GM21423 (cell line): ENCODE measurements at regions not wholly inside any gene's neighbourhood (a gene's known extent, or its start where the extent isn't known, plus 50 kb on each side); places are given as distances from the start of the nearest gene placed in this dataset.

Experiments used
- ATAC-seq: cut with Tn5 transposase; IDR thresholded peaks from one replicate; pipeline ENCODE4 v1.9.1; 2021; ENCODE audit warnings: mild to moderate bottlenecking, moderate library complexity; ENCODE audit not compliant: unreplicated experiment

- no peak for ATAC-seq
These were observed 52.5 kb upstream of the C9orf72 start for GRCh38 chr9:27625751-27626150.

DNA sequence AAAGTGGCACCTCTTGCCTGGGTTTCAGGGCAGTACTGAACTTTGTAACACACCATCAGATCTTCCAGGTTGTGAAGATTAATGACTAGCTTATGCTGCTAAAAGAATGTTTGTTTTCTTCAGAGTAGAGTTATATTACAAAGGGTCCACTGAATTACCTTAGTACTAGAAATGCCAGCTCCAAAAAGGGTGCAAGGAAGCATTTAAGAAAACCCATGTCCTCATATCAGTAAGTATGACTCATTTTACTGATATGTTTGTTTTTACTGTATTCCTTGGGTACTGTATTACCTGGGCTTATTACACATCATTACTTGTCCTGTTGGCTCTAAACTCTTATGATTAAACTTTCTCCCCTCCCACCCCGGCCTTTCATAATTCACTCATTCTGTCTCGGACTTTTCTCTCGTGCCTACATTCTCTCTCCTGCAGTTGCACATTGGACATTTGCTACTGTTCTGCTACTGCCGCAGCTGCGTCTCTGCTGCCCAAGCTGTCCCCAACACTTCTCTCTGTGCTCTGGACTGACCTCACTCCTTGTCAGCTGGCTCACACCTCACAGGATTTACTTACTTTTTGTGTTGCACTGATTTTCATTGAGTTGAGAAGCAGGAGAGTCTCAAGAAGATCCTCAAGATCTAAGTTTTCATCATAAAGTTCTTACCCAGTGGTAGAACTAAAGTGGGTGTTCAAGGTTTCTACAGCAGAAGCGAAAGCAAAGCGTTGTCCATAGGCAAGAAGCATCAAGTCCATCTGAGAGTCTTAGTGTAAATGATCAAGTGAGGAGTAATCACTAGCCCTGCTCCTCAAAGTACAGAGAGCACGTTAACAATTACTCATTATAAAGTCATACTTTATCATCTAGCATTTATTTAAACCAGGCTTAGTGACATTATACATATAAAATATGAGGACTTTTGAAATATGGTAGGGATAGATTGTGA is 53.2 kb upstream of the C9orf72 start:
- ATAC-seq: no peak

DNA sequence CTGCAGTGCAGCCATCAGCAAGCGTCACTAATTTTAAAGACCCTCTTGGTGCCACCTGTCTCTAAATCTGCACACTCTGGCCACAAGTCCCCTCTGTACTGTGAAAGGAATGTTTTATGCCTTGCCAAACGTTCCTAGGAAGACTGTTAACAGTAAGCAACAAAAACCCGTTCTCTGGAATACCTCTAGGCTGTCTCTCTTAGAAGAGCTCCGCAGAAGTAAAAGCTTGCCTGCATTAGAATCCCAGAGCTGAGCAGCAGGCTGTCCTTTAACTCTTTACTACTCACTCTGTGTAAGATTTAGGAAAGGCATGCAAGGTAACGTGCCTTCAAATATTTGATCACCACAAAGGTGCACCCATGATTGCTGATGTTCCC is 53.9 kb upstream of the C9orf72 start:
- no peak for ATAC-seq

GRCh38 chr9:27628311-27628710 is 55.0 kb upstream of the C9orf72 start:
- ATAC-seq: no peak

- ATAC-seq: no peak
These were observed 56.1 kb upstream of the C9orf72 start for GRCh38 chr9:27629425-27629824.

DNA sequence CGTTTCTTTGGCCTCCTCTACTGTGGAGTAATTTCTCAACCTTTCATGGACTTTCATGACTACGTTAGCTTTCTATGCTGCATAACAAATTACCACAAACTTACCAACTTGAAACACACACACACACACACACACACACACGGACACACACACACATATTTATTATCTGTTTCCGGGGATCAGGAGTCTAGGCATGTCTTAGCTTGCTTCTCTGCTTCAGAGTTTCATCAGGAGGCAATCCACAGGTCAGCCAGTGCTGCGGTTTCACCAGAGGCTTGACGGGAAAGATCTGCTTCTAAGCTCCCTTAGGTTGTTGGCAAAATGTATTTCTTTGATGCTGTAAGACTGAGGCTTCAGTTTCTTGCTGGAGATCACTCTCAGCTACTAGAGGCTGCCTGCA is 59.0 kb upstream of the C9orf72 start:
- no peak for ATAC-seq

- no peak for ATAC-seq
These were observed 60.5 kb upstream of the C9orf72 start for GRCh38 chr9:27633764-27634163.

- no peak for ATAC-seq
These were observed 61.6 kb upstream of the C9orf72 start for GRCh38 chr9:27634879-27635278.

DNA sequence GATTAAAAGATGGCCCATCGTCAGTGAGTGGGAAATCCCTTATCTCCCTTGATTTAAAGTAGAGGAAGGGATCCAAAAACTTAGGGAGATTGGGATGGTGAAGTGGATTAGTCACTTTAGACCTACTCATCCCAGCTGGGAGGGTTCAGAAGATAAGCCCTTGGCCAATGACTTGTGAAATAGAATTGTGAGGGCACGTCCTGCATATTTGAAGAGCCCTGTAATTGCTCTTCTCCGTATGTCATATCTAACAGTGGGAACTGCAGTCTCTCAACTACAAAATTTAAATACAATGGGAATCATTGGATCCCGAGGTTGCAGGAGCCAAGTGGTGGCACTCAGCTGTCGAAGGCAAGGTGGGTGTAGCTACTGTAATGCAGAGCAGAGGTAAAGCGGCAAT is 65.4 kb upstream of the C9orf72 start:
- ATAC-seq: no peak

DNA sequence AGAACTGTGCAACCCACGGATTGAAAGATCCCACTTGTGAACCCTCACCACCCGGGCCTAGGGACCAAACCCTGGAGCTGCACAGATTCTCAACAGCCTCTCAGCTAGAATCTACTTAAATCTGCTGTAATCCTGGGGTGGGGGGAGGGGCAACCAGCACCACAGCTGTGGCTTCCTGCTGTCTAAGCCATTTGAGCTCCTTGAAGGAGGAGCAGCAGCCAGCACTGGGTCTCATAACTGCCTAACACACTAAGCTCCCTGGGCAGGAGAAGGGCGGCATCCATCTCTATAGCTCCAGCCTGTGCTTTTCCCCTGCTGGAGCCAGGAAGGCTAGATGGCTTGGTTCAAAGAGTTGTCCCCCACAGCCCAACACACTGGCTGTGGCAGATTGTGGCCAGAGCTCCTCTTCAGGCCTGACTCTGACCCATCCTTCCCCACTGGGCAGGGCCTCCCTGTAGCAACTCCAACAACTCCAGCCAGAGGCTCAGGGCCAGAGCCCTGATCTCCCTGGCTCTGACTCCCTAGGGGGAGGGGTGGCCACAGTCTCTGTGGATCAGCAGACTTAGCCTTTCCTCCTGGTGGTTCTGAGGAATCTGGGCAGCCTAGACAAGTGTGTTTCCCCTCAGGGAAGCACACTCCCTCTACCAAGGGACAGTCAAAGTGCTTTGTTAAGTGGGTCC is 72.0 kb upstream of the C9orf72 start:
- ATAC-seq: no peak

DNA sequence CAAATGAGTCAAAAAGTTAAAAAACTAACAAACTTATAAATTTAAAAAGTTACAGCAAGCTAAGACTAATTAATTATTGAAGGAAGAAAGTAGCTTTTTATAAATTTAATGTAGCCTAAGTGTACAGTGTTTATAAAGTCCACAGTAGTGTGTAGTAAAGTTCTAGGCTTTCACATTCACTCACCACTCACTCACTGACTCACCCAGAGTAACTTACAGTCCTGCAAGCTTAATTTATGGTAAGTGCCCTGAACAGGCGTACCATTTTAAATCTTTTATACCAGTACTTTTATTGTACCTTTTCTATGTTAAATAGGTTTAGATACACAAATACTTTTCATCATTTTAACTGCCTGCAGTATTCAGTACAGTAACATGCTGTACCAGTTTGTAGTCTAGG is 80.0 kb upstream of the C9orf72 start:
- no peak for ATAC-seq

DNA sequence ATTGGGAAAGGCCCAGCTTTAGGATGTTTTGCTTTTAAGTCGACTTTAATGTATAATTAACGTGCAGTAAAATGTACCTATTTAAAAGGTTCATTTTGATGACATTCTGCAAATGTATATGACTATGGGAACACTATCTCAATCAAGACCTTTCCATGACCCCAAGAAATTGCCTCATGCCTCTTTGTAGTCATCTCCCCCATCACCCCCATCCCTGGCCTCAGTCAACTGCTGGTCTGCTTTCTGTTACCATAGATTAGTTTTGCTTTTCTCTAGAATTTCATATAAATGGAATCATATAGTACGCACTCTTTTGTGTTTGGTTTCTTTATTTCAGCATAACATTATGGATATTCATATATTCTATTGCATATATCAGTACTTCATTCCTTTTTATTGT is 80.7 kb upstream of the C9orf72 start:
- no peak for ATAC-seq

DNA sequence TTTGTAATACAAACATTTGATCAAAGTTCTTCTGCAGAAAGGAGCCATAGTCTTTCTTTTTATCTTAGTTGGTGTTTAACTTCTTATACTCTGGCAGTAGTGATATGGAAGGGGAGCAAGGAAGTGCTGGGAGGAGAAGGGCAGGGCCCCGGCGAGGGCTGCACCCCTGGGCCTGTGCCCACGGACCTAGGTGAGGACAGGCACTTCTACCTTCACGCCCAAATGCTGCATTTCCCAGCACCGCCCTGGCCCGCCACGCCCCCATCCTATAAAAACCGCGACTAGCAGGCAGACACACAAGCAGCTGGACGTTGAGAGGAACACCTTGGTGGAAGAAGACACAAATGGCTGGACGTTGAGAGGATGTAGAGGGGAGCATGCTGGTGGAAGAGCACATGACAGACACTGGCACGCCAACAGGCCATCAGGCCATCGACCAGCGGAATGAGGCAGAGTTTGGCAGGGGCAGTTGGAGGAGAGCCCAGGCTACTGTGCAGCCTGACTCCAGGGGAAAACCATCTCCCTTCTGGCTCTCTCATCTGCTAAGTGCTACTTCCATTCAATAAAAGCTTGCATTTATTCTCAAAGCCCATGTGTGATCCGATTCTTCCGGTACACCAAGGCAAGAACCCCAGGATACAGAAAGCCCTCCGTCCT is 81.5 kb upstream of the C9orf72 start:
- no peak for ATAC-seq

- ATAC-seq: no peak
These were observed 82.2 kb upstream of the C9orf72 start for GRCh38 chr9:27655441-27655840.

- ATAC-seq: no peak
These were observed 85.7 kb upstream of the C9orf72 start for GRCh38 chr9:27659001-27659400.

GRCh38 chr9:27659571-27659970 is 86.3 kb upstream of the C9orf72 start:
- ATAC-seq: no peak

DNA sequence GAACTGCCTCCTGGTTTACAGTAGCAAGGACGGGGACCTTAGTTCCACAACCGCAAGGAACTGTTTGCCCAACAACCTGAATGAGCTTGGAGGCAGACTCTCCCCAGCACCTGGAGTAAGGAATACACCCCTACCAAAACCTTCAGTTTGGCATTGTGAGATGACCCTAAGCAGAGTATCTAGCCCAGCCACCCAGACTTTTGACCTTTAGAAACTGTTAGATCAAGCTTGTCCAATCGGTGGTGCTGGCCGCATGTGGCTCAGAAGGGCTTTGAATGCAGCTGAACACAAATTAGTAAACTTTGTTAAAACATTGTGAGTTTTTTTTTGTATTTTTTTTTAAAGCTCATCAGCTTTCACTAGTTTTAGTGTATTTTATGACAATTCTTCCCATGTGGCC is 86.9 kb upstream of the C9orf72 start:
- no peak for ATAC-seq

- ATAC-seq: no peak
These were observed 90.2 kb upstream of the C9orf72 start for GRCh38 chr9:27663526-27663925.

DNA sequence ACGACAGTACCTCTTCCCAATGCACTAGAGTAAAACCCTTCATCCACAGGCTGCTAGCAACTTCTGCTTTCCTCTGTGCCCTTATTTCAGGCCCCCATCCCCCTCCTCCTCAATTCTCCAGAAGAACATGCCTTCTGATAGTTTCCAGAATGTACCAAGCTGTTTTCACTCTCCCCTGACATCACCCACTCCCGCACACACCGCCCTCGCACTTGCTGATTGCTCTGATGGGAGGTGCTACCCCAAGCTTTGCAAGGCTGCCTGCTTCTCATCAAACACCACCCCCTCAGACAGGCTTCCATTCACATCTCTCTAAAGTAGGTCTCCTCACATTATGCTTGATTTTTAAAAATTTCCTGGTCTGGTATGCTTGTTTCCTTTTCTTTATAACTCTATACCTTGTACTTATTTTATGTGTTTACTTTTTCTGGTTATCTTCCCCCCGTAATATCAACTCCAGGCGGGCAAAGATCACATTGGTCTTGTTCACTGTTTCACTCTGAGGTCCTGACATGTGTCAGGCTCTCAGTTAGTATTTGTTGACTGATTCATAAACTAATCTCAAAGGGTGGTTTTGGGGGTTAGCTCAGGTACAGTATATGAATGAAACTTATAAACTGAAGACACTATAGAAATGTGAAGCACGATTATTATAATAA is 91.0 kb upstream of the C9orf72 start:
- no peak for ATAC-seq

GRCh38 chr9:27665136-27665535 is 91.9 kb upstream of the C9orf72 start:
- ATAC-seq: no peak

- no peak for ATAC-seq
These were observed 95.0 kb upstream of the C9orf72 start for GRCh38 chr9:27668280-27668679.
